ENCODE measurements at regions not wholly inside any gene's neighbourhood (a gene's known extent, or its start where the extent isn't known, plus 50 kb on each side); places are given as distances from the start of the nearest gene placed in this dataset.

DNA sequence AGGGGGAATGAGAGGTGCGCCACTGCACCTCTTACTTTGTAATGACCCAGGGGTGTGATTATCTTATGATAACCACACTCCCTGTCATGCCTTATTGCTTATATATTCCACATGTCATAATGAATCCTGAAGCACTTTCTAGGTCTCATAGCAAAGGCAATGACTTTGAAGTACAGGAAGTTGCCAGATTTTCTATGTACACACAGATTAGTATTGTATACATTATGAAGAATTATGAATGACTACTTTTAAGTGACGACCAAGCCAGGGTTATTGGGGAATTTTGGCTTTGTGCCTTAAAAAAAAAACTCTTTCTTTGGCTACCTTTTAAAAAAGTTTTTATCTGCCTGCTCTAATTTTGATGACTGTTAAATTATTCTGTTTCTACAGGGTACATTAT lies 269.6 kb downstream of the MDFIC start:
- ChIA-PET CTCF (interaction anchor here (0.6 to 1.3 kb wide), 2 partner anchors 14 to 453 kb away, joined by 3 read pairs; no protein-coding TSS in a partner anchor), POLR2A (no interaction called here)
- no peak for FAIRE-seq

More for the DNA sequence above, 269.6 kb downstream of the MDFIC start:
- no peak overlapping the region for H3K4me2 ChIP-seq (ENCODE audit: insufficient read depth, low read length)
- no peaks in the 10 kb centered on the region for H3K4me1 ChIP-seq (ENCODE audit: control insufficient read depth, extremely low read depth, insufficient read depth, low read length)
- H3K27me3 ChIP-seq (ENCODE audit: control insufficient read depth in 2 of 2, insufficient read depth in 2 of 2, low read length in 2 of 2) = no peaks in the 10 kb centered on the region
- no peaks in the 10 kb centered on the region for H4K20me1 ChIP-seq (replicated peaks; ENCODE audit: control insufficient read depth, extremely low read depth, insufficient read depth, low read length)
- no peaks in the 10 kb centered on the region for H3K9me3 ChIP-seq (replicated peaks; ENCODE audit: control insufficient read depth, insufficient read depth, low read length)
- no peaks in the 10 kb centered on the region for H3K9me1 ChIP-seq (replicated peaks; ENCODE audit: control insufficient read depth, extremely low read depth, insufficient read depth, low read length)
- H3K36me3 ChIP-seq (ENCODE audit: control insufficient read depth in 2 of 2, extremely low read depth in 1 of 2, insufficient read depth in 2 of 2, low read length in 2 of 2) = no peaks in the 10 kb centered on the region
- intact Hi-C loops (cut with micrococcal nuclease) = no loop called here
- BruUV-seq (replicated peaks) = no TSS peak
- TF ChIP-seq GATA2 (IDR thresholded peaks at IDR 0.05; ENCODE audit: insufficient read depth, insufficient read length, low read depth, low read length) = no peak
- no peak for TF ChIP-seq EZH2 (IDR thresholded peaks at IDR 0.05; ENCODE audit: borderline replicate concordance, low read depth, low read length, severe bottlenecking)
- TF ChIP-seq JUN (IDR thresholded peaks at IDR 0.05; ENCODE audit: borderline replicate concordance, insufficient read depth, insufficient read length, low read depth) = no peak
- no peak for TF ChIP-seq CTCF (IDR thresholded peaks at IDR 0.05; ENCODE audit: extremely low read depth in 1 of 2, insufficient read depth in 1 of 2, low read depth in 1 of 2, low read length in 2 of 2)
- no peak for TF ChIP-seq FOS (IDR thresholded peaks at IDR 0.05; ENCODE audit: borderline replicate concordance, insufficient read depth, low read length)
- no peak for TF ChIP-seq POLR2AphosphoS5 (IDR thresholded peaks at IDR 0.05; ENCODE audit: insufficient read depth, low read depth, low read length)
- no peak for TF ChIP-seq POLR2A (IDR thresholded peaks at IDR 0.05; ENCODE audit: low read depth, low read length)
- no peak for TF ChIP-seq MYC (IDR thresholded peaks at IDR 0.05; ENCODE audit: low read depth, low read length)
- TF ChIP-seq MAX (IDR thresholded peaks at IDR 0.05; ENCODE audit: insufficient read depth, insufficient read length) = no peak
- H3K9ac ChIP-seq (replicated peaks; ENCODE audit: extremely low read depth, insufficient read depth, low read length) = no peak overlapping the region
- dilution Hi-C loops (cut with MboI; ENCODE audit: extremely low pct_ligation_motif_present, low sequenced_read_pairs) = no loop called here
- H3K4me3 ChIP-seq (replicated peaks in 1 of 3; ENCODE audit: insufficient read depth in 1 of 3, low read depth in 1 of 3, low read length in 3 of 3) = no peak overlapping the region
- DNase-seq (ENCODE audit: low read depth, low spot score) = no peak
- no peak overlapping the region for H2AFZ ChIP-seq (ENCODE audit: low read depth, low read length)
- H3K27ac ChIP-seq (ENCODE audit: insufficient read depth, low read depth, low read length) = no peak overlapping the region
- no peaks in the 10 kb centered on the region for H3K79me2 ChIP-seq (ENCODE audit: control insufficient read depth, insufficient read depth, low read length)

Measured in endothelial cell of umbilical vein (primary cell).